Endometrium (tissue), 2 donors: ENCODE measurements at regions not wholly inside any gene's neighbourhood (a gene's known extent, or its start where the extent isn't known, plus 50 kb on each side); places are given as distances from the start of the nearest gene placed in this dataset.

Experiments
- FAIRE-seq: peaks from 2 replicates; lab custom pipeline; 2012; peaks lifted over from hg19 to GRCh38; lab: Jason Lieb, UNC
- donor health status: control.
- donor health status: control.

- no peak for FAIRE-seq
These were observed 1351.3 kb upstream of the SORCS1 start for GRCh38 chr10:108515821-108516220.

GRCh38 chr10:108500396-108500795, 1335.9 kb upstream of the SORCS1 start:
- FAIRE-seq = no peak

- FAIRE-seq = no peak
These were observed 1331.6 kb upstream of the SORCS1 start for GRCh38 chr10:108496106-108496505.

GRCh38 chr10:108490944-108491343, 1326.4 kb upstream of the SORCS1 start:
- peak; percentile 70 for FAIRE-seq

GRCh38 chr10:108471420-108471819, 1306.9 kb upstream of the SORCS1 start:
- no peak for FAIRE-seq

- FAIRE-seq = no peak
These were observed 1305.4 kb upstream of the SORCS1 start for GRCh38 chr10:108469940-108470339.

- FAIRE-seq = no peak
These were observed 1301.5 kb upstream of the SORCS1 start for GRCh38 chr10:108465871-108466641.

- no peak for FAIRE-seq
These were observed 1297.5 kb upstream of the SORCS1 start for GRCh38 chr10:108462005-108462404.

GRCh38 chr10:108454793-108455192, 1290.3 kb upstream of the SORCS1 start:
- peak; percentile 87 for FAIRE-seq

GRCh38 chr10:108454224-108454623, 1289.7 kb upstream of the SORCS1 start:
- no peak for FAIRE-seq

- FAIRE-seq = no peak
These were observed 1288.7 kb upstream of the SORCS1 start for GRCh38 chr10:108453166-108453565.

- FAIRE-seq = no peak
These were observed 1288.0 kb upstream of the SORCS1 start for GRCh38 chr10:108452533-108452932.

GRCh38 chr10:108450280-108450679, 1285.8 kb upstream of the SORCS1 start:
- FAIRE-seq = no peak

GRCh38 chr10:108445746-108446145, 1281.2 kb upstream of the SORCS1 start:
- FAIRE-seq = no peak

- no peak for FAIRE-seq
These were observed 1279.1 kb upstream of the SORCS1 start for GRCh38 chr10:108443636-108444035.

- no peak for FAIRE-seq
These were observed 1274.9 kb upstream of the SORCS1 start for GRCh38 chr10:108439397-108439796.

GRCh38 chr10:108436096-108436495, 1271.6 kb upstream of the SORCS1 start:
- FAIRE-seq = no peak

GRCh38 chr10:108434559-108435252, 1270.2 kb upstream of the SORCS1 start:
- no peak for FAIRE-seq

- FAIRE-seq = no peak
These were observed 1262.6 kb upstream of the SORCS1 start for GRCh38 chr10:108427146-108427545.

- FAIRE-seq = no peak
These were observed 1260.9 kb upstream of the SORCS1 start for GRCh38 chr10:108425283-108425964.

- no peak for FAIRE-seq
These were observed 1260.2 kb upstream of the SORCS1 start for GRCh38 chr10:108424656-108425055.

GRCh38 chr10:108422286-108422685, 1257.8 kb upstream of the SORCS1 start:
- FAIRE-seq = no peak

GRCh38 chr10:108421266-108421665, 1256.8 kb upstream of the SORCS1 start:
- FAIRE-seq = no peak
